ENCODE measurements at regions not wholly inside any gene's neighbourhood (a gene's known extent, or its start where the extent isn't known, plus 50 kb on each side); places are given as distances from the start of the nearest gene placed in this dataset.

DNA sequence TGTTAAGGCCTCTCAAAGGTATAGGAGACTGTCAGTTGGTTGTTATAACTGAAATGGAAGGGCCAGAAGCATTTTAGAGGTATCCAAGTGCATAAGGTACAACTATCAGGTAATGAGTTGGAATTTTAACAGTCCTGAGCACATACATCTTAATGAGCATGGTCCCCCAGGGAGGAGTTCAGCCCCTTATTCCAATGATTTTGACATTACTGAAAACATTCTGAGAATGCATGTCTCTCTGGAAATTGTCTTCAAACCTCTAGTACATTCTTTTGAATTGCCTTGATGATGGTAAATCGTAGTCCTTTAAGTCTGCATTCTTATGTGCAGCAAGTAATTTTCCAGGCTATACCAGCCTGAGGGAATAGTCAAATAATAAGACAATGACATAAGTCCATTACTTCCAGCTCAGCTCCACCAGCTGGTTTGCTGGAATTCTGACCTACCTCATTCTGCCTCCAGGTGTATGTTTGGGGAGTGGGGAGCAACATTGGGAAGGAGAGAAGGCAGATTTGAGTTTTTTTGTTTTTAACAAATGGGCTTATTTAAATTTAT, 239.2 kb downstream of the MSRB3 start:
- no peak for DNase-seq

GRCh38 chr12:65518771-65519170, 240.3 kb downstream of the MSRB3 start:
- DNase-seq, result no peak

GRCh38 chr12:65520658-65521057, 242.2 kb downstream of the MSRB3 start:
- DNase-seq, result no peak

- no peak for DNase-seq
Measured at GRCh38 chr12:65522956-65523860, 244.7 kb downstream of the MSRB3 start.

DNA sequence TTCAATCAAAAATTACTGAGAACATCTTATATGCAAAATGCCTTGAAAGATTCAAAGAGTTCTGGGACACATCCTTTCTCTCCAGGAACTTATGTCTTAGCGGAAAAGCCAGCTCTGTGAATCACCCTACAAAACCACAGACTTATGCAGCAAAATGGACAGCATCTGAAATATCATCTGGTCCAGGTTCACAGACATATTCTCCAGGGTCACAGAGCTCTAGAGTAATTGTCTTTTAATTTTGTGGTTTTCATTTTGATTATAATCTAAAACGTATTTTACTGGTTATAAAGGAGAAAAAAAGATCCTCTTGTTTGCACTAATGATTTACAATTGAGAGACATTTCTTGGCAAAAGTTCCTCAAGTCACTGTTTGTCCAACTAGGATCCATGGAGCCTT, 246.2 kb downstream of the MSRB3 start:
- no peak for DNase-seq

GRCh38 chr12:65525491-65526141, 247.1 kb downstream of the MSRB3 start:
- DNase-seq, result no peak

DNA sequence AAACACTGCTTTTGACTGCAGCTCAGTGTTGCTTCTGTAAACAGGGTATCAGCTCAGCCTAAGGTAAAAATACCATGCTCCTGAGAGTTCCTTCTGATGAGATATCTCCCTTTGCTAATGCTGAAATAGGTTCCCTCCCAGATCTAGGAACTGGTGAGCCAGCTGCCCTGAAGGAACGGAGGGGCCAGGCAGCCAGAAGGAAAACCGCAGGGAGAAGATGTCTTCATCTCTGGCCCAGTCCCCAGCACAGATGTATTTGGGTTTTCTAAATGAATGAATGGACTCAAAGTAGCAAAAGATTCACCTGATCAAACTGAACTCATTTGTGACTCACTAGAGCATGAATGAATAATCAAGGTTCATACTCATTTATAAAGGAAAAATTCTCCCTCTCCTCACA, 247.8 kb downstream of the MSRB3 start:
- no peak for DNase-seq

DNA sequence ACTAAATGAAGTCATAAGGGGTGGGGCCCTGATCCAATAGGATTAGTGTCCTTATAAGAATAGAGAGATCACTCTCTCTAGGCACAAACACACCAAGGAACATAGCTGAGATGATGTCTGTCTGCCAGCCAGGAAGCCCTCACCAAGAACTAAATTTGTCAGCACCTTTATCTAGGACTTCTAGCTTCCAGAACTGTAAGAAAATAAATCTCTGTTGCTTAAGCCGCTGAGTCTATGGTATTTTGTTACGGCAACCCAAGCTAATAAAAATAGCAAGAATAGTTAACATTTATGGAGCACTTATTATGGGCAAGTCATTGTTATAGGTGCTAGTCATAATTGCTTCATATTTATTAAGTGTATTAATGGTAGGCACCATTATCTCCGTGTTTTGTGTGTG, 249.6 kb downstream of the MSRB3 start:
- no peak for DNase-seq

DNA sequence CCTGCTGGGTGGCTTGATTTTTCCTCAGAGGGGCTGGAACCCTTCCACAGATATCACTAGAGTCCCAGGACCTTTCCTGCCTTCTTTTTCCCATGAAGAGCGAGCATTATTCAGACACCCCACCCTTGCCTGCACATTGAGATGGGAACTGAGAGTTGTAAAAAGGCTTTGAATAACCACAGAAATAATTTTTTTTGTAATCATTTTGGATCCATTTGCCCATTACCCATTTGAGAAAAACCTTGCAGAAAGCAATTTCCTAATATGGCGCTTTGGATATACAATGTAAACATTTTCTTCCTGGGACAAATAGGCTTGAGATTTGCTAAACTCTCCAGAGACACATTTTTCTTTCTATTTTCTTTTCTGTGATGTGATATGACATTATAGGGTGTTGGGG, 250.6 kb downstream of the MSRB3 start:
- no peak for DNase-seq

GRCh38 chr12:65529771-65530435, 251.4 kb downstream of the MSRB3 start:
- DNase-seq, result no peak

GRCh38 chr12:65532162-65532561, 253.7 kb downstream of the MSRB3 start:
- no peak for DNase-seq

GRCh38 chr12:65532764-65533163, 254.3 kb downstream of the MSRB3 start:
- no peak for DNase-seq

GRCh38 chr12:65533177-65533883, 254.8 kb downstream of the MSRB3 start:
- no peak for DNase-seq

GRCh38 chr12:65534238-65534841, 255.9 kb downstream of the MSRB3 start:
- DNase-seq, result no peak

- DNase-seq, result no peak
Measured at GRCh38 chr12:65535946-65536345, 257.5 kb downstream of the MSRB3 start.

DNA sequence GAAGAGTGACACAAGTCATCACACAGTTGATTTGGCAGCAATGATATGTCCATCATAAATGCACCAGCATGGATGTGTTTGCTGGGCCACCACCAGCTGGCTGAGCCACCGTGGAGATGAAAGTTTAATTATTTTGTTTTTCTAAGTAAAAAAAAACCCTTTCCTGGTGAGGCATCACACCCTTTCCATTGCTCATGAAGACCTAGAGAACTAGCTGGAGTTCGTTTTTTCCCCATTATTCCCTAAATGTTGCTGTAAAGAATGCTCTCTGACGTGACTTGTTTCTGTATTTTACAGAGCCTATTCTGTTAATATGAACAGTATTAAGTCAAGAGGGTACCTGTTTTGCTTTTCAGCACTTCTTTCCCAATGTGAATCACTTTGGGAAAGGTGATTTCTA, 257.9 kb downstream of the MSRB3 start:
- DNase-seq, result no peak

- DNase-seq, result no peak
Measured at GRCh38 chr12:65536876-65537681, 258.6 kb downstream of the MSRB3 start.

DNA sequence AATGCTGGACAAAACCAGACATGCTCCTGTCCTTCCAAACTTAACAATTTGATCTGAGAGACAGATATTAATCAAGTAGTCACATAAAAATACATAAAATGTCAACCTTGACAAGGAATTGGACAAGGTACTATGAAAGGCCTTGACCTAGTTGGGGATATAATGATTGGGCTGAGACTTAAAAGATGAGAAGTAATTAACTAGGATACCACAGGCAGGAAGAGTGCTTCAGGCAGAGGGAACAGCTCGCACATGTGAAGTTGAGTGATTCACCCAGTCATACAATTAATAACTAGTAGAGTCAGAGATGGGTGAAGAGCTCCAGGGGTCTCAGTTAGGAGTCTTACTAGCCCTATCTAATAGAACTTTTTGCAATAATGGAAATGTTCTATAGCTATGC, 259.5 kb downstream of the MSRB3 start:
- no peak for DNase-seq

GRCh38 chr12:65539023-65539422, 260.5 kb downstream of the MSRB3 start:
- DNase-seq, result no peak

DNA sequence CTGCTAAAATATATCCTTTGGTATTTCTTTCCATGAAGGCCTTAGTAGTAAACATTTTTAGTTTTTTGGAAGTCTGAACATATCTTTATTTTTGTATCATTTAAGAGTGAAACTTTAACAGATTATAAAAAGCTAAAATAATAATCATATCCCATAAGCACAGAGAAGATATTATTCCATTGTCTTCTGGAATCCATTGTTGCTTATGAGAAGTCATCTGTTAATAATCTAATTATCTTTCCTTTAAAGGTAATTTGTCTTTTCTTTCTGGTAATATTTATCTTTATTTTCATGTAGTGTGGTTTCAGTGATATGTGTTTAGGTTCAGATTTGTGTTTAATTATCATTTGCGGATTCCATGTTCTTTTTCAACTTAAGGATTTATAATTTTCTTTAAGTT, 261.7 kb downstream of the MSRB3 start:
- DNase-seq, result no peak

- no peak for DNase-seq
Measured at GRCh38 chr12:65546528-65546927, 268.0 kb downstream of the MSRB3 start.

Data from activated CD4-positive, alpha-beta T cell treated with anti-CD3 and anti-CD28 coated beads for 48 hours (primary cell).